GM23338 (cell line): ENCODE measurements at regions not wholly inside any gene's neighbourhood (a gene's known extent, or its start where the extent isn't known, plus 50 kb on each side); places are given as distances from the start of the nearest gene placed in this dataset.

Experiments
- EZH2 ChIP-seq: fragments of 200-600 bp; sonication (generic); IDR thresholded peaks from one replicate; pipeline ENCODE4 v1.8.0; 2017; ENCODE audit warnings: antibody characterized with exemption, mild to moderate bottlenecking, low read depth; ENCODE audit not compliant: unreplicated experiment
- EZH2phosphoT487 ChIP-seq: fragments of 200-600 bp; sonication (generic); IDR thresholded peaks from one replicate; pipeline ENCODE4 v1.8.1; 2018; ENCODE audit warnings: antibody characterized with exemption; ENCODE audit not compliant: unreplicated experiment
- REST ChIP-seq: IDR thresholded peaks from one replicate; pipeline ENCODE4 v1.6.1; 2018; ENCODE audit warnings: antibody characterized with exemption; ENCODE audit not compliant: unreplicated experiment
- TF ChIP-seq, protein P1 (sequence below), 2 experiments: fragments of 200-600 bp in 1 of 2; sonication (generic) in 1 of 2; conservative IDR thresholded peaks; 2 replicates each; pipeline versions ENCODE4 v1.5.1 to v1.6.1; 2016 to 2017; ENCODE audit warnings: antibody characterized with exemption in 2 of 2, low read depth in 2 of 2, mild to moderate bottlenecking in 2 of 2, moderate library complexity in 1 of 2

DNA sequence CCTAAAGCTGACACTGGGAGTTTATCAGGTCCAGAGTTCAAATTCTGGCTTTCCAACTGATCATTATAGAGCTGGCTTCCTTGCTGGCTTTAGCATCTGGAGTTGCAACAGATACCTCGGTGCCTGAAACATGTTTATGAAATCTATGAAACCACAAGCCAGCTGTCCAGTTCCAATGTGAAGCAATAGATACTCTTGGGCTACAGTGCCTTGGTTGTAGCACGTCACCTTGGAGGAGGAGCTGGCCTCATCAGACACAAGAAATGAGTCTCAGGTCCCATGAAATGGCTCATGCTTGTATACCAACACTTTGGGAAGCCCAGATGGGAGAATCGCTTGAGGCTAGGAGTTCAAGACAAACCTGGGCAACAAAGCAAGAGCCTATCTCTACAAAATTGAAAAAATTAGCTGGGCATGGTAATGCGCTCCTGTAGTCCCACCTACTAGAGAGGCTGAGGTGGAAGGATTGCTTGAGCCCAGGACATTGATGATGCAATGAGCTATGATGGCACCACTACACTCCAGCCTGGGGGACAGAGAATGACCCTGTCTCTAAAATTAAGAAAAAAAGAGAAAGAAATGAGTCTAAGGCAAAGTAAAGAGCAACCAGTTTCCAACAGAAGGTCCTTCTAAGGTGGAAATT lies 132.5 kb upstream of the ZNF648 start:
- TF ChIP-seq, protein P1, sequence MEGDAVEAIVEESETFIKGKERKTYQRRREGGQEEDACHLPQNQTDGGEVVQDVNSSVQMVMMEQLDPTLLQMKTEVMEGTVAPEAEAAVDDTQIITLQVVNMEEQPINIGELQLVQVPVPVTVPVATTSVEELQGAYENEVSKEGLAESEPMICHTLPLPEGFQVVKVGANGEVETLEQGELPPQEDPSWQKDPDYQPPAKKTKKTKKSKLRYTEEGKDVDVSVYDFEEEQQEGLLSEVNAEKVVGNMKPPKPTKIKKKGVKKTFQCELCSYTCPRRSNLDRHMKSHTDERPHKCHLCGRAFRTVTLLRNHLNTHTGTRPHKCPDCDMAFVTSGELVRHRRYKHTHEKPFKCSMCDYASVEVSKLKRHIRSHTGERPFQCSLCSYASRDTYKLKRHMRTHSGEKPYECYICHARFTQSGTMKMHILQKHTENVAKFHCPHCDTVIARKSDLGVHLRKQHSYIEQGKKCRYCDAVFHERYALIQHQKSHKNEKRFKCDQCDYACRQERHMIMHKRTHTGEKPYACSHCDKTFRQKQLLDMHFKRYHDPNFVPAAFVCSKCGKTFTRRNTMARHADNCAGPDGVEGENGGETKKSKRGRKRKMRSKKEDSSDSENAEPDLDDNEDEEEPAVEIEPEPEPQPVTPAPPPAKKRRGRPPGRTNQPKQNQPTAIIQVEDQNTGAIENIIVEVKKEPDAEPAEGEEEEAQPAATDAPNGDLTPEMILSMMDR (conservative IDR thresholded peaks at IDR 0.05; ENCODE audit: low read depth in 2 of 2) = no peak
- TF ChIP-seq EZH2 (no peak), REST (no peak), EZH2phosphoT487 (no peak)
